ENCODE measurements at regions not wholly inside any gene's neighbourhood (a gene's known extent, or its start where the extent isn't known, plus 50 kb on each side); places are given as distances from the start of the nearest gene placed in this dataset.

- peak; percentile 30 for DNase-seq (ENCODE audit: low read depth, low spot score)
- H3K4me3 ChIP-seq (ENCODE audit: low read depth, low read length): no peak overlapping the region
- no peak for TF ChIP-seq CTCF (IDR thresholded peaks at IDR 0.05; ENCODE audit: low read depth, low read length)
- ChIA-PET POLR2A (interaction anchor here (0.9 kb wide), 1 partner anchor 64 kb away, joined by 3 read pairs; no protein-coding TSS in a partner anchor), CTCF (interaction anchor here (0.8 kb wide), 1 partner anchor 64 kb away, joined by 3 read pairs; no protein-coding TSS in a partner anchor)
- H3K27me3 ChIP-seq (ENCODE audit: control insufficient read depth, insufficient read depth, low read length): no peaks in the 10 kb centered on the region
- H3K9me3 ChIP-seq (ENCODE audit: control insufficient read depth, insufficient read depth, low read length): no peaks in the 10 kb centered on the region
- no peak overlapping the region for H3K27ac ChIP-seq (ENCODE audit: low read depth, low read length)
Measured at GRCh38 chr5:103362211-103362610, 103.6 kb downstream of the MACIR start.

- H3K27me3 ChIP-seq (ENCODE audit: control insufficient read depth, insufficient read depth, low read length): no peaks in the 10 kb centered on the region
- H3K27ac ChIP-seq (ENCODE audit: low read depth, low read length): no peak overlapping the region
- no peak overlapping the region for H3K4me3 ChIP-seq (ENCODE audit: low read depth, low read length)
- TF ChIP-seq CTCF (IDR thresholded peaks at IDR 0.05; ENCODE audit: low read depth, low read length): no peak
- no peak for DNase-seq (ENCODE audit: low read depth, low spot score)
- H3K9me3 ChIP-seq (ENCODE audit: control insufficient read depth, insufficient read depth, low read length): no peaks in the 10 kb centered on the region
- ChIA-PET POLR2A (no interaction called here), CTCF (no interaction called here)
Measured at GRCh38 chr5:103360475-103360874, 101.9 kb downstream of the MACIR start.

GRCh38 chr5:103358305-103358995 is 99.9 kb downstream of the MACIR start:
- Histone ChIP-seq H3K27ac (ENCODE audit: low read depth, low read length) (no peak overlapping the region), H3K4me3 (ENCODE audit: low read depth, low read length) (no peak overlapping the region), H3K27me3 (ENCODE audit: control insufficient read depth, insufficient read depth, low read length) (no peaks in the 10 kb centered on the region), H3K9me3 (ENCODE audit: control insufficient read depth, insufficient read depth, low read length) (no peaks in the 10 kb centered on the region)
- CTCF ChIA-PET: interaction anchor here (0.9 kb wide), 1 partner anchor 80 kb away, joined by 3 read pairs; no protein-coding TSS in a partner anchor
- TF ChIP-seq CTCF (IDR thresholded peaks at IDR 0.05; ENCODE audit: low read depth, low read length): no peak
- POLR2A ChIA-PET: no interaction called here
- no peak for DNase-seq (ENCODE audit: low read depth, low spot score)

- Histone ChIP-seq H3K9me3 (ENCODE audit: control insufficient read depth, insufficient read depth, low read length) (no peaks in the 10 kb centered on the region), H3K4me3 (ENCODE audit: low read depth, low read length) (no peak overlapping the region), H3K27ac (ENCODE audit: low read depth, low read length) (no peak overlapping the region), H3K27me3 (ENCODE audit: control insufficient read depth, insufficient read depth, low read length) (no peaks in the 10 kb centered on the region)
- ChIA-PET CTCF (interaction anchor here (0.9 kb wide), 1 partner anchor 79 kb away, joined by 3 read pairs; no protein-coding TSS in a partner anchor), POLR2A (no interaction called here)
- no peak for TF ChIP-seq CTCF (IDR thresholded peaks at IDR 0.05; ENCODE audit: low read depth, low read length)
- DNase-seq (ENCODE audit: low read depth, low spot score): no peak
Measured at GRCh38 chr5:103357636-103358035, 99.1 kb downstream of the MACIR start.

GRCh38 chr5:103356350-103357091 is 98.0 kb downstream of the MACIR start:
- no peaks in the 10 kb centered on the region for H3K9me3 ChIP-seq (ENCODE audit: control insufficient read depth, insufficient read depth, low read length)
- TF ChIP-seq CTCF (IDR thresholded peaks at IDR 0.05; ENCODE audit: low read depth, low read length): no peak
- H3K27ac ChIP-seq (ENCODE audit: low read depth, low read length): no peak overlapping the region
- no peak for DNase-seq (ENCODE audit: low read depth, low spot score)
- no peak overlapping the region for H3K4me3 ChIP-seq (ENCODE audit: low read depth, low read length)
- CTCF ChIA-PET: interaction anchor here (0.6 kb wide), 1 partner anchor 132 kb away, joined by 3 read pairs; no protein-coding TSS in a partner anchor
- POLR2A ChIA-PET: no interaction called here
- no peaks in the 10 kb centered on the region for H3K27me3 ChIP-seq (ENCODE audit: control insufficient read depth, insufficient read depth, low read length)

Measured in AG04450 (cell line).